RWPE1 (cell line): ENCODE measurements at regions not wholly inside any gene's neighbourhood (a gene's known extent, or its start where the extent isn't known, plus 50 kb on each side); places are given as distances from the start of the nearest gene placed in this dataset.

ENCODE experiments used
- CTCF ChIA-PET: fragments of 350-600 bp; sonication (Branson Sonifier 250); formaldehyde crosslinking; extraction: SDS; loops from one replicate; lab custom pipeline; 2021; lab: Yijun Ruan, JAX
- POLR2A ChIA-PET: fragments of 400-600 bp; formaldehyde crosslinking; extraction: SDS; loops from one replicate; lab custom pipeline; 2020; ENCODE audit warnings: antibody characterized with exemption; ENCODE audit not compliant: low non-redundant PET; lab: Yijun Ruan, JAX
- DNase-seq: peaks from one replicate; pipeline ENCODE4 v3.0.0; 2012; ENCODE audit warnings: low spot score
- H3K27ac ChIP-seq: fragments of 450-650 bp; 2 replicates; pipeline ENCODE4 v1.5.1; 2017
- TF ChIP-seq, protein P1 (sequence below): fragments of 450-650 bp; conservative IDR thresholded peaks from 2 replicates; pipeline ENCODE4 v1.5.1; 2017; ENCODE audit warnings: low read depth, mild to moderate bottlenecking

DNA sequence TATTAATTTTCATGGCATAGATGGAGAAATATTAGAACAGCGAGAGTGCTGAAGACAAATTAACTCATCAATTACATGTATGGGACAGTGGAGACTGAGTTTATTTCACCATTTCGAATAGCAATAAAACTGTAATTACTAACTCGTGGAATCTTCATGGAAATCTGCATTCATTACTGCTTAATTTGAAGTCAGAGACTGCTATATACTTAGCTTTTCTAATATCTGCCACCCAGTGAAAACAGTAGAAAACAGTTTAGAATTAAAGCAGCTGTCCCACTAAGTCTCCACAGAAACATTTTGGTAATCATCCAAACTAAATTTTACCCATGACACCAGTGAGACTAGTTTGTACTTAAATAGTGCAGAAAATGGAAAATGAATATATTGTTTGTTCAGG is 56.8 kb downstream of the IZUMO3 start:
- TF ChIP-seq, protein P1, sequence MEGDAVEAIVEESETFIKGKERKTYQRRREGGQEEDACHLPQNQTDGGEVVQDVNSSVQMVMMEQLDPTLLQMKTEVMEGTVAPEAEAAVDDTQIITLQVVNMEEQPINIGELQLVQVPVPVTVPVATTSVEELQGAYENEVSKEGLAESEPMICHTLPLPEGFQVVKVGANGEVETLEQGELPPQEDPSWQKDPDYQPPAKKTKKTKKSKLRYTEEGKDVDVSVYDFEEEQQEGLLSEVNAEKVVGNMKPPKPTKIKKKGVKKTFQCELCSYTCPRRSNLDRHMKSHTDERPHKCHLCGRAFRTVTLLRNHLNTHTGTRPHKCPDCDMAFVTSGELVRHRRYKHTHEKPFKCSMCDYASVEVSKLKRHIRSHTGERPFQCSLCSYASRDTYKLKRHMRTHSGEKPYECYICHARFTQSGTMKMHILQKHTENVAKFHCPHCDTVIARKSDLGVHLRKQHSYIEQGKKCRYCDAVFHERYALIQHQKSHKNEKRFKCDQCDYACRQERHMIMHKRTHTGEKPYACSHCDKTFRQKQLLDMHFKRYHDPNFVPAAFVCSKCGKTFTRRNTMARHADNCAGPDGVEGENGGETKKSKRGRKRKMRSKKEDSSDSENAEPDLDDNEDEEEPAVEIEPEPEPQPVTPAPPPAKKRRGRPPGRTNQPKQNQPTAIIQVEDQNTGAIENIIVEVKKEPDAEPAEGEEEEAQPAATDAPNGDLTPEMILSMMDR, result no peak
- POLR2A ChIA-PET, result no interaction called here

DNA sequence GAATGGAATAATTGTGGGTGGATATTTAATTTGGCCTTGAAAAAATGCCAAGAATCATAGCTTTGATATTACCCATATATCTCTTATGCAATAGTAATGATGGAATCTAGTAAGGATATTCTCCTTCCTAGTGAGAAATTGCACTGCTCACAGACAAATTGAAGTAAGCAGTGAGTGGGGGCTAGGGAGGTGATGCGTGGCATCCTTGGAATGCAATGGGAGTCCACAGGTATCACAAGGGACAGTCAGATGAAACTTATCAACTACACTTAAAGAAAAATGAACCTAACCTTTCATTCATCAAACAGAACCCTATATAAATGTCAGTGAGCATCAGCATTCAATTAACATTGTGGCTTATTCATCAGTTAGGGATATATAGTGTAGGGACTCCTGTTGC is 57.8 kb downstream of the IZUMO3 start:
- DNase-seq, result no peak
- TF ChIP-seq, protein P1, result no peak
- no peak overlapping the region for H3K27ac ChIP-seq
- CTCF ChIA-PET, result no interaction called here
- POLR2A ChIA-PET, result no interaction called here

More for the DNA sequence above, 56.8 kb downstream of the IZUMO3 start:
- CTCF ChIA-PET, result no interaction called here
- DNase-seq, result no peak
- H3K27ac ChIP-seq, result no peak overlapping the region

- POLR2A ChIA-PET, result no interaction called here
- no peak overlapping the region for H3K27ac ChIP-seq
- TF ChIP-seq, protein P1, result no peak
- DNase-seq, result no peak
- CTCF ChIA-PET, result no interaction called here
Measured at GRCh38 chr9:24487250-24487861, 58.3 kb downstream of the IZUMO3 start.

DNA sequence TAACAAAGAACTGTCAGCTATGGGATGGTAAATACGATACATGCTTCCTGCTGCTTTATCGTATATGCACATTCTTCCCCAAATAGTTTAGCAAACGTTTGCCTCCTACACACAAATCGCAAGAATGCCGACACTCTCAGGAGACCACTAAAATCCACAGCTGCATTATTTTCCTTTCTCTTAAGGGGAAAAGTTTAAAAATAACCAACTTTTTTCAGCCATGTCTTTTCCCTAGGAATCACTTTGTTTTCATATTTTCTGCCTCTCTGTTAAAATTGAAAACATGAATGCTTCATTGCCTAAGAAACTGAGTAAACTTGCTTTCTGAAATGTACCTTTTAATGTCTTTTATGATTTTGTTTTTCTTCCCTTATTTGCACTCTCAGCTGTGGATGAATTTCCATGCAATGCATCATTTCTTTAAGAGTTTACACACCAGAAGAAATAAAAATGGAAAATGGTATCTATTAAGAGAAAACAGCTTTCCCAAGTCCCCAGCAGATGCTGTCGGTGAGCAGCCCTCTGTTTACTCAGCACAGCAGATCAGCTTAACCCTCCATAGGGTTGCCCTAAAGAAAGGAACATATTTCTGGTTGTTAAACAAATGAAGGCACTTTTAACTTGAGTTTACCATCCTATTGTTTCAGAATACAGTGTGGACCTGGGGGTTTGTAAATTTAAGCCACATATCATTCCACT is 66.2 kb downstream of the IZUMO3 start:
- TF ChIP-seq, protein P1, result no peak
- no peak overlapping the region for H3K27ac ChIP-seq
- DNase-seq, result no peak
- CTCF ChIA-PET, result interaction anchor here (0.6 kb wide), 2 partner anchors 185 to 1760 kb away, joined by 3 to 4 read pairs; no protein-coding TSS in a partner anchor
- POLR2A ChIA-PET, result no interaction called here

DNA sequence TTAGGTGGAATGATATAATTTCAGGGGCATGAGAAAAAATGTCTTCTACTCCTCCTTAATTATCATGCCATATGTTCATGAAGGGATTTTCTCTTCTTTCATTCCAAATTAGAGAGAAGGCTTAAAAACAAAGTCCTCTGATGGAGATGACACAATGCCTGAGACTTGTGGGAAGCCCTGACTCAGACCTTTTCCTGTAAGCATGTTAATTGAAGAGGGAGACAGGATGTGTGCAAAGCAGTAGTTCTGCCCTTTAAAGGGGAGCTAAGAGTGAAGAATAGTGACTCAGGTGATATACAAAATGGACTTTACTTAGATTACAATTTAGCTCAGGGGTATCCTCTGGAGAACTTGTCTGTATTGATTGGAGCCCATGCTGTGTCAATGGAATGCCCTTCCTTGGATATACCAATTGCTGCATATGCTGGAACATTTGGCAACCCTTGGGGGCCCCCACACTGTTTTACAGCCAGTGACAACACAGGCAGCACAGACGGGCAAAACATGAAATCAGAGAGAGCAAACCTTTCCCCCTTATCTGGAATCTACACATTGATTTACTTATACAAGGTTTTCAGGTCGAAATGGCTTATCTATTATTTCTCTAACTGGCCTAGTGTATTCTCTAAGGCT is 81.3 kb downstream of the IZUMO3 start:
- TF ChIP-seq, protein P1, result no peak
- peak; percentile 20 for DNase-seq
- ChIA-PET CTCF (interaction anchor here (0.7 kb wide), 1 partner anchor 31 kb away, joined by 4 read pairs; no protein-coding TSS in a partner anchor), POLR2A (no interaction called here)
- H3K27ac ChIP-seq, result no peak overlapping the region

DNA sequence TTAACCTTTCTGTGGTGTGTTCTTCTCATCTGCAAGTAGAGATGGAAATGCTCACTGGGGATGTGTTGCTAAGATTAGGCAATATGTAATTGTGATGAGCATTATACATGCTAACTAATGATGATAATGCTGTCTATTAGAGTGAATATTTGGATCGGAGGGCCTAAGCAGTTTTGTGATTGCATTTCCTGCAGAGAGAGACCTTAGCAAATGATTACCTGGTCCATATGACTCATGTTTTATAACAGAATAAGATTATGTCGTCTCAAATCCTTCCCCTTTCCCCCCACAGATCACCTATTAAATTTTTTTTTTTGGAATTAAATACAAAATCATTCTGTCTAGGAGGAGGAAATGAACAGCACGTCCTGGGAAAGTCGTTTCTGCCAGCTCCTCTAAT is 82.7 kb downstream of the IZUMO3 start:
- DNase-seq, result no peak
- no peak overlapping the region for H3K27ac ChIP-seq
- ChIA-PET CTCF (no interaction called here), POLR2A (no interaction called here)
- TF ChIP-seq, protein P1, result no peak
